Astrocyte of the cerebellum (primary cell): ENCODE measurements at regions not wholly inside any gene's neighbourhood (a gene's known extent, or its start where the extent isn't known, plus 50 kb on each side); places are given as distances from the start of the nearest gene placed in this dataset.

Source experiments
- DNase-seq: peaks from one replicate; pipeline ENCODE4 v3.0.0-alpha.2; 2011; ENCODE audit warnings: low read depth
- H3K4me3 ChIP-seq: 2 replicates; pipeline ENCODE4 v1.5.1; 2011; ENCODE audit warnings: mild to moderate bottlenecking, low read depth, low read length, moderate library complexity
- in situ Hi-C: cut with HindIII; loops from 2 replicates; pipeline ENCODE4 v1.10.0; 2017; ENCODE audit warnings: low sequenced_read_pairs
- TF ChIP-seq, protein P1 (sequence below): IDR thresholded peaks from 2 replicates; pipeline ENCODE4 v1.5.1; 2012; ENCODE audit warnings: low read length, low read depth, moderate library complexity, mild to moderate bottlenecking; ENCODE audit errors: missing control alignments

- no peak overlapping the region for H3K4me3 ChIP-seq
- in situ Hi-C loops: no loop called here
- TF ChIP-seq, protein P1, sequence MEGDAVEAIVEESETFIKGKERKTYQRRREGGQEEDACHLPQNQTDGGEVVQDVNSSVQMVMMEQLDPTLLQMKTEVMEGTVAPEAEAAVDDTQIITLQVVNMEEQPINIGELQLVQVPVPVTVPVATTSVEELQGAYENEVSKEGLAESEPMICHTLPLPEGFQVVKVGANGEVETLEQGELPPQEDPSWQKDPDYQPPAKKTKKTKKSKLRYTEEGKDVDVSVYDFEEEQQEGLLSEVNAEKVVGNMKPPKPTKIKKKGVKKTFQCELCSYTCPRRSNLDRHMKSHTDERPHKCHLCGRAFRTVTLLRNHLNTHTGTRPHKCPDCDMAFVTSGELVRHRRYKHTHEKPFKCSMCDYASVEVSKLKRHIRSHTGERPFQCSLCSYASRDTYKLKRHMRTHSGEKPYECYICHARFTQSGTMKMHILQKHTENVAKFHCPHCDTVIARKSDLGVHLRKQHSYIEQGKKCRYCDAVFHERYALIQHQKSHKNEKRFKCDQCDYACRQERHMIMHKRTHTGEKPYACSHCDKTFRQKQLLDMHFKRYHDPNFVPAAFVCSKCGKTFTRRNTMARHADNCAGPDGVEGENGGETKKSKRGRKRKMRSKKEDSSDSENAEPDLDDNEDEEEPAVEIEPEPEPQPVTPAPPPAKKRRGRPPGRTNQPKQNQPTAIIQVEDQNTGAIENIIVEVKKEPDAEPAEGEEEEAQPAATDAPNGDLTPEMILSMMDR: no peak
- DNase-seq: no peak
Observed at GRCh38 chr2:198382811-198383210, 578.4 kb downstream of the PLCL1 start.

GRCh38 chr2:198376677-198377076, 572.3 kb downstream of the PLCL1 start:
- no peak overlapping the region for H3K4me3 ChIP-seq
- no peak for DNase-seq
- TF ChIP-seq, protein P1: no peak
- in situ Hi-C loops: no loop called here

GRCh38 chr2:198375083-198375410, 570.7 kb downstream of the PLCL1 start:
- DNase-seq: no peak
- TF ChIP-seq, protein P1: no peak
- H3K4me3 ChIP-seq: no peak overlapping the region
- in situ Hi-C loops: no loop called here

- H3K4me3 ChIP-seq: no peak overlapping the region
- in situ Hi-C loops: no loop called here
- TF ChIP-seq, protein P1: peak; percentile 84
- DNase-seq: peak; percentile 74
Observed at GRCh38 chr2:198374375-198375082, 570.1 kb downstream of the PLCL1 start.

- peak; percentile 69 for DNase-seq
- TF ChIP-seq, protein P1: no peak
- H3K4me3 ChIP-seq: no peak overlapping the region
- in situ Hi-C loops: no loop called here
Observed at GRCh38 chr2:198371921-198372543, 567.6 kb downstream of the PLCL1 start.

DNA sequence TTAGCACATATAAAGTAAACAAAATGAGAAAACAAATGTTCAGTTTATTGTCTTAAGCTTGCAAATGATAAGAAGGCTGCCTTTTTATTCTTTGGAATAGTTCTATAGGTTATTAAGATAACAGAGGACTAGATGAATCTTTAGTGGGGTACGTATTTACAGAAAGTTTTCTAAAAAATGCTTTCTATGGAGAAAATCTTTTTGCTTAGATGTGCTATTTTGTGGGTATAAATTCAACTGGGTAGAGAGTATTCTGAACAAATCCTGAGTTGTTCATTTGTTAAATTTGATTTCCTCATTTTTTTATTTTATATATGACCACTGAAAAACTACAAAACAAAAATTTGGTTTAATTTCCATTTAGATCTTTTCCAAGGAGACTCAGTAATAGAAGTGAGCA, 566.9 kb downstream of the PLCL1 start:
- in situ Hi-C loops: no loop called here
- TF ChIP-seq, protein P1: no peak
- H3K4me3 ChIP-seq: no peak overlapping the region
- no peak for DNase-seq
